ENCODE measurements at regions not wholly inside any gene's neighbourhood (a gene's known extent, or its start where the extent isn't known, plus 50 kb on each side); places are given as distances from the start of the nearest gene placed in this dataset.
"Not testable (repeated sequence)": the region's sequence is repeated elsewhere in the genome, so short reads cannot be mapped to it uniquely, and the experiment has no call there.

- no peak for DNase-seq
Measured at GRCh38 chr10:23493711-23494110, 54.8 kb downstream of the OTUD1 start.

GRCh38 chr10:23496727-23497126, 57.9 kb downstream of the OTUD1 start:
- DNase-seq: no peak

GRCh38 chr10:23499372-23500132, 60.7 kb downstream of the OTUD1 start:
- peak; percentile 3 for DNase-seq

- no peak for DNase-seq
Measured at GRCh38 chr10:23505797-23506465, 67.1 kb downstream of the OTUD1 start.

- DNase-seq: no peak
Measured at GRCh38 chr10:23512355-23513058, 73.6 kb downstream of the OTUD1 start.

GRCh38 chr10:23513621-23514020, 74.7 kb downstream of the OTUD1 start:
- not testable (repeated sequence) for DNase-seq

- DNase-seq: no peak
Measured at GRCh38 chr10:23514321-23514720, 75.4 kb downstream of the OTUD1 start.

- no peak for DNase-seq
Measured at GRCh38 chr10:23516530-23516929, 77.7 kb downstream of the OTUD1 start.

GRCh38 chr10:23517155-23517554, 78.3 kb downstream of the OTUD1 start:
- no peak for DNase-seq

GRCh38 chr10:23521735-23522134, 82.9 kb downstream of the OTUD1 start:
- no peak for DNase-seq

- no peak for DNase-seq
Measured at GRCh38 chr10:23522345-23522744, 83.5 kb downstream of the OTUD1 start.

GRCh38 chr10:23523251-23523650, 84.4 kb downstream of the OTUD1 start:
- no peak for DNase-seq

- no peak for DNase-seq
Measured at GRCh38 chr10:23525406-23525805, 86.5 kb downstream of the OTUD1 start.

- no peak for DNase-seq
Measured at GRCh38 chr10:23528419-23528818, 89.5 kb downstream of the OTUD1 start.

GRCh38 chr10:23529625-23530024, 90.8 kb downstream of the OTUD1 start:
- DNase-seq: no peak

GRCh38 chr10:23530079-23530478, 91.2 kb downstream of the OTUD1 start:
- no peak for DNase-seq

GRCh38 chr10:23533212-23533611, 94.3 kb downstream of the OTUD1 start:
- no peak for DNase-seq

- DNase-seq: no peak
Measured at GRCh38 chr10:23534326-23534725, 95.5 kb downstream of the OTUD1 start.

- no peak for DNase-seq
Measured at GRCh38 chr10:23534761-23535160, 95.9 kb downstream of the OTUD1 start.

GRCh38 chr10:23535381-23535780, 96.5 kb downstream of the OTUD1 start:
- DNase-seq: no peak

GRCh38 chr10:23538968-23539367, 100.1 kb downstream of the OTUD1 start:
- DNase-seq: no peak

- no peak for DNase-seq
Measured at GRCh38 chr10:23540401-23541030, 101.6 kb downstream of the OTUD1 start.

GRCh38 chr10:23543691-23544380, 105.0 kb downstream of the OTUD1 start:
- DNase-seq: no peak

Measured in NCI-H526 treated with DMSO at 0.1 percent for 48 hours (cell line).